ENCODE measurements at regions not wholly inside any gene's neighbourhood (a gene's known extent, or its start where the extent isn't known, plus 50 kb on each side); places are given as distances from the start of the nearest gene placed in this dataset.

DNA sequence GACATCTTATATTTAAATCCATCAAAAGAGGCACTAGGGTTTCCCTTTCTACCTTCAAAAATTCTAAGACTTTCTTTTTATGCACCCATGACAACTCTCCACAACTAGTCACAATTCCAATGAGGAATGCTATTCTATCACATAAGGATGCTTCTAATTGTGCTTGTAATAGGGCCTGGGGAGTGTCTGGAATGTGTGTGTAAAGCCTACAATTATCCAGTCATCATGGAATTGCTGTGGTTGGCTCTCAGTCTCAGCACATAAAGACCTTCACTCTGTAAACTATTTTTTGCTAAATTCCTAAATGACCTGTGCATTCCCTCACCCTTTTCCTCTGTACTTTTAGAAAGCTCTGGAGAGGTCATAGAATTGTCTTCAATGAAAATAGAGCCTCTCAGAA lies 86.7 kb downstream of the EPDR1 start:
- in situ Hi-C loops (cut with MboI; ENCODE audit: low sequenced_read_pairs) (no loop called here), intact Hi-C loops (cut with micrococcal nuclease) (no loop called here), dilution Hi-C loops (cut with HindIII; ENCODE audit: low sequenced_read_pairs, unreplicated experiment) (no loop called here)
- H2BK5ac ChIP-seq (ENCODE audit: low read depth, low read length, poor library complexity, severe bottlenecking): no peak overlapping the region
- H3K9me3 ChIP-seq (ENCODE audit: control insufficient read depth, insufficient read depth, low read length): peaks cover 3% of the 10 kb centered on the region; the same call in 1 of the 2 replicates
- ChIA-PET POLR2A (ENCODE audit: unreplicated experiment) (no interaction called here), CTCF (no interaction called here)
- no peaks in the 10 kb centered on the region for H3K36me3 ChIP-seq (ENCODE audit: control insufficient read depth, insufficient read depth, low read length)
- H4K5ac ChIP-seq (ENCODE audit: low read depth, low read length): no peak overlapping the region
- DNase-seq (no peak), ATAC-seq (ENCODE audit: low read depth) (no peak)
- no peaks in the 10 kb centered on the region for H3K4me1 ChIP-seq (ENCODE audit: control insufficient read depth, insufficient read depth, low read length)
- no peak overlapping the region for H4K91ac ChIP-seq (ENCODE audit: insufficient read depth, low read depth, low read length)
- no peak overlapping the region for H3K18ac ChIP-seq (ENCODE audit: low read depth, low read length)
- no peak overlapping the region for H2BK15ac ChIP-seq (ENCODE audit: low read depth, low read length)
- H2AK5ac ChIP-seq (ENCODE audit: low read depth, low read length): no peak overlapping the region
- TF ChIP-seq MXI1 (IDR thresholded peaks at IDR 0.05; ENCODE audit: borderline replicate concordance, low read depth, low read length) (no peak), CEBPB (IDR thresholded peaks at IDR 0.05; ENCODE audit: low read depth, low read length) (no peak), RAD21 (IDR thresholded peaks at IDR 0.05; ENCODE audit: low read length) (no peak), POLR2A (IDR thresholded peaks at IDR 0.05; ENCODE audit: low read depth, low read length) (no peak), MAFK (IDR thresholded peaks at IDR 0.05; ENCODE audit: low read depth, low read length) (no peak), MAZ (IDR thresholded peaks at IDR 0.05; ENCODE audit: borderline replicate concordance, low read depth, low read length) (no peak), FOS (IDR thresholded peaks at IDR 0.05; ENCODE audit: low read depth, low read length) (no peak), CHD1 (IDR thresholded peaks at IDR 0.05; ENCODE audit: low read depth, low read length) (no peak), RCOR1 (IDR thresholded peaks at IDR 0.05; ENCODE audit: insufficient replicate concordance, low read length) (no peak), BHLHE40 (IDR thresholded peaks at IDR 0.05; ENCODE audit: low read depth, low read length) (no peak), SMC3 (IDR thresholded peaks at IDR 0.05; ENCODE audit: low read depth, low read length) (no peak), RFX5 (IDR thresholded peaks at IDR 0.05; ENCODE audit: low read depth, low read length) (no peak)
- TF ChIP-seq, protein P1, sequence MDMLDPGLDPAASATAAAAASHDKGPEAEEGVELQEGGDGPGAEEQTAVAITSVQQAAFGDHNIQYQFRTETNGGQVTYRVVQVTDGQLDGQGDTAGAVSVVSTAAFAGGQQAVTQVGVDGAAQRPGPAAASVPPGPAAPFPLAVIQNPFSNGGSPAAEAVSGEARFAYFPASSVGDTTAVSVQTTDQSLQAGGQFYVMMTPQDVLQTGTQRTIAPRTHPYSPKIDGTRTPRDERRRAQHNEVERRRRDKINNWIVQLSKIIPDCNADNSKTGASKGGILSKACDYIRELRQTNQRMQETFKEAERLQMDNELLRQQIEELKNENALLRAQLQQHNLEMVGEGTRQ (IDR thresholded peaks at IDR 0.05; ENCODE audit: low read depth, low read length): no peak
- TF ChIP-seq, protein P2, sequence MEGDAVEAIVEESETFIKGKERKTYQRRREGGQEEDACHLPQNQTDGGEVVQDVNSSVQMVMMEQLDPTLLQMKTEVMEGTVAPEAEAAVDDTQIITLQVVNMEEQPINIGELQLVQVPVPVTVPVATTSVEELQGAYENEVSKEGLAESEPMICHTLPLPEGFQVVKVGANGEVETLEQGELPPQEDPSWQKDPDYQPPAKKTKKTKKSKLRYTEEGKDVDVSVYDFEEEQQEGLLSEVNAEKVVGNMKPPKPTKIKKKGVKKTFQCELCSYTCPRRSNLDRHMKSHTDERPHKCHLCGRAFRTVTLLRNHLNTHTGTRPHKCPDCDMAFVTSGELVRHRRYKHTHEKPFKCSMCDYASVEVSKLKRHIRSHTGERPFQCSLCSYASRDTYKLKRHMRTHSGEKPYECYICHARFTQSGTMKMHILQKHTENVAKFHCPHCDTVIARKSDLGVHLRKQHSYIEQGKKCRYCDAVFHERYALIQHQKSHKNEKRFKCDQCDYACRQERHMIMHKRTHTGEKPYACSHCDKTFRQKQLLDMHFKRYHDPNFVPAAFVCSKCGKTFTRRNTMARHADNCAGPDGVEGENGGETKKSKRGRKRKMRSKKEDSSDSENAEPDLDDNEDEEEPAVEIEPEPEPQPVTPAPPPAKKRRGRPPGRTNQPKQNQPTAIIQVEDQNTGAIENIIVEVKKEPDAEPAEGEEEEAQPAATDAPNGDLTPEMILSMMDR (conservative IDR thresholded peaks at IDR 0.05; ENCODE audit: low read depth, low read length): no peak
- TF ChIP-seq, protein P3, sequence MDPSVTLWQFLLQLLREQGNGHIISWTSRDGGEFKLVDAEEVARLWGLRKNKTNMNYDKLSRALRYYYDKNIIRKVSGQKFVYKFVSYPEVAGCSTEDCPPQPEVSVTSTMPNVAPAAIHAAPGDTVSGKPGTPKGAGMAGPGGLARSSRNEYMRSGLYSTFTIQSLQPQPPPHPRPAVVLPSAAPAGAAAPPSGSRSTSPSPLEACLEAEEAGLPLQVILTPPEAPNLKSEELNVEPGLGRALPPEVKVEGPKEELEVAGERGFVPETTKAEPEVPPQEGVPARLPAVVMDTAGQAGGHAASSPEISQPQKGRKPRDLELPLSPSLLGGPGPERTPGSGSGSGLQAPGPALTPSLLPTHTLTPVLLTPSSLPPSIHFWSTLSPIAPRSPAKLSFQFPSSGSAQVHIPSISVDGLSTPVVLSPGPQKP (IDR thresholded peaks at IDR 0.05; ENCODE audit: borderline replicate concordance, low read depth, low read length): no peak
- H2BK120ac ChIP-seq (ENCODE audit: low read depth, low read length): no peak overlapping the region
- no peaks in the 10 kb centered on the region for H3K27me3 ChIP-seq (ENCODE audit: control insufficient read depth, insufficient read depth, low read length)
- no peak overlapping the region for H3K23ac ChIP-seq (ENCODE audit: low read depth, low read length)
- H3K4me2 ChIP-seq (ENCODE audit: low read depth, low read length): no peak overlapping the region
- H3K4ac ChIP-seq (ENCODE audit: low read depth, low read length): no peak overlapping the region
- H3K9ac ChIP-seq (ENCODE audit: low read depth, low read length): no peak overlapping the region
- H2BK20ac ChIP-seq (ENCODE audit: low read depth, low read length): no peak overlapping the region
- H4K20me1 ChIP-seq (ENCODE audit: insufficient read depth, low read length): no peaks in the 10 kb centered on the region
- no peak overlapping the region for H2AK9ac ChIP-seq (replicated peaks; ENCODE audit: low read depth, low read length, poor library complexity)
- no peak overlapping the region for H3K4me3 ChIP-seq (ENCODE audit: insufficient read depth, low read depth, low read length)
- H4K8ac ChIP-seq (ENCODE audit: low read depth in 2 of 2, low read length in 2 of 2): no peak overlapping the region
- no peak overlapping the region for H3K27ac ChIP-seq (ENCODE audit: insufficient read depth, low read length)
- H3K9me1 ChIP-seq (ENCODE audit: insufficient read depth, low read length): no peaks in the 10 kb centered on the region
- no TSS peak for BruUV-seq (replicated peaks)
- H3K79me1 ChIP-seq (ENCODE audit: low read depth in 1 of 2, low read length in 2 of 2): no peaks in the 10 kb centered on the region
- H3K56ac ChIP-seq (ENCODE audit: extremely low read depth, insufficient read depth, low read length): no peak overlapping the region
- no peak overlapping the region for H2AFZ ChIP-seq (replicated peaks; ENCODE audit: low read length, poor library complexity)
- H3K14ac ChIP-seq (replicated peaks; ENCODE audit: low read depth, low read length): no peak overlapping the region

Measured in IMR-90 (cell line).